ENCODE measurements at regions not wholly inside any gene's neighbourhood (a gene's known extent, or its start where the extent isn't known, plus 50 kb on each side); places are given as distances from the start of the nearest gene placed in this dataset.
"Not testable (repeated sequence)": the region's sequence is repeated elsewhere in the genome, so short reads cannot be mapped to it uniquely, and the experiment has no call there.

DNA sequence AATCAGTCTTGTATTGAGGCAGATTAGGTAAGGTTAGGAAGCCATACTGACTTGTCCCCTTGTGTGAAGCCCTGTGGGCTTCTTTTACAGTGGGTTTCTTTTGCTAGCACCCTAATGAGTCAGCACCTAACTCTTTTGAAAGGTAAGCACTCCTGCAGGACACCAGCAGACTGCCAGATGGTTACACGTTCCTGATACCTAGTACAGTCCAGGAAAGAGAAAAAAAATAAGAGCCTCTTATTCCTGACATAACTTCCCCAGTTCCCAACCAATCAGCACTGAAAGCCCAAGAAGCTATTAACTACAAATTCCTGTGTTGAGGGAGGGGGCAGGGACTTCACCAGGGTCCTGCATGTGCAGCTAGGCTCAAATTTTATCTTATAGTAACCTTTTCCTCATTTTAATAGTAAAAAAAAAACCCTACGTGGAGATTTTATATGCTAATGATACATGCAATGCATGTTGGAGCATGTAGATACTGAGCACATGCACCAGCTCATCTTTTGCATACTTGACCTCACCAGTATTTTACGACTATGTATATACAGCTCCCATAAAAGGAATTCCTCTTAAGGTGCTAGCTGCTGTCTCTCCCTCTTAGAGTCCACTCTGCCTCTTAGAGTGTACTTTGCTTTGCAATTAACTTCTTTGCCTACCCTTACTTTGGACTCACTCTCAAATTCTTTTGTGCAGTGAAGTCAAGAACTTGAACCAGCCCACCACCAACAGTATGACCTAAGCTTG, 84.7 kb upstream of the RORB start:
- no peak overlapping the region for H3K4me3 ChIP-seq (replicated peaks; ENCODE audit: low read depth, low read length)
- no peak for TF ChIP-seq CTCF (IDR thresholded peaks at IDR 0.05; ENCODE audit: low read length, missing control alignments)
- no peak for DNase-seq (ENCODE audit: low read depth)

GRCh38 chr9:74413876-74414275, 83.3 kb upstream of the RORB start:
- no peak for DNase-seq (ENCODE audit: low read depth)
- TF ChIP-seq CTCF (IDR thresholded peaks at IDR 0.05; ENCODE audit: low read length, missing control alignments), result no peak
- no peak overlapping the region for H3K4me3 ChIP-seq (replicated peaks; ENCODE audit: low read depth, low read length)

DNA sequence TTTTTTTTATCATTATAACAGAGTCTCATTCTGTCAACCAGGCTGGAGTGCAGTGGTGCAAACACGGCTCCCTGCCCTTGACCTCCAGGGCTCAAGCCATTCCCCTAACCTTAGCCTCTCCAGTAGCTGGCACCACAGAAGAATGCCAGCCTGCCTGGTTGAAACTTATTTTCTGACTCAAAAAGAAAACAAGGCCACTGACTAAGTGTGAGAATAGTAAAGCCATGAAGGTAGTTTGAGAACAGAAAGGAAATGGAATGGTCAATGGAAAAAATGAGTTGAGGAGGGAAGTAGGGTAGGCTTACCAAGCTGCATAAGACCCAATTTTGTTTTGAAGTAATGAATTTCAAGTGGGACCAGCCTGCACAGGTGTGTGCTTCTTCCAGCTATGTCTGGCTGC, 82.8 kb upstream of the RORB start:
- DNase-seq (ENCODE audit: low read depth), result no peak
- H3K4me3 ChIP-seq (replicated peaks; ENCODE audit: low read depth, low read length), result no peak overlapping the region
- TF ChIP-seq CTCF (IDR thresholded peaks at IDR 0.05; ENCODE audit: low read length, missing control alignments), result no peak

DNA sequence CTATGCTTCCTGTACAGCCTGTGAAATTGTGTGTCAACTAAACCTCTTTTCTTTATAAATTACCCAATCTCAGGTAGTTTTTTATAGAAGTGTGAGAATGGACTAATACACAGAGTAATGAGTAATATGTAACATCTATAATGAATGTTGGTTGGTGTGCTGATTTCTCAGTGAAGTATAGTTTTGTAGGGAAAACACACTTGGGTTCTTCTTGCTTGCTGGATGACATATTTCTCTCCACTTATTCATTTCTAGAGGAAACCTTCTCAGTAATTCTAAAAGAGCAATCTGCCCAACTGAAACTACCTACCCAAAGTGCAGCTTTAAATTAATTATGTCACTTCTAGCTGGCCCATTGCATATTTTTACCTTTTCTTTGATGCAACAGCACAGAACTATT, 81.1 kb upstream of the RORB start:
- TF ChIP-seq CTCF (IDR thresholded peaks at IDR 0.05; ENCODE audit: low read length, missing control alignments), result no peak
- DNase-seq (ENCODE audit: low read depth), result no peak

GRCh38 chr9:74424488-74424887, 72.6 kb upstream of the RORB start:
- not testable (repeated sequence) for H3K4me3 ChIP-seq (replicated peaks; ENCODE audit: low read depth, low read length); DNase-seq (ENCODE audit: low read depth)

More for the DNA sequence above, 81.1 kb upstream of the RORB start:
- no peak overlapping the region for H3K4me3 ChIP-seq (replicated peaks; ENCODE audit: low read depth, low read length)

DNA sequence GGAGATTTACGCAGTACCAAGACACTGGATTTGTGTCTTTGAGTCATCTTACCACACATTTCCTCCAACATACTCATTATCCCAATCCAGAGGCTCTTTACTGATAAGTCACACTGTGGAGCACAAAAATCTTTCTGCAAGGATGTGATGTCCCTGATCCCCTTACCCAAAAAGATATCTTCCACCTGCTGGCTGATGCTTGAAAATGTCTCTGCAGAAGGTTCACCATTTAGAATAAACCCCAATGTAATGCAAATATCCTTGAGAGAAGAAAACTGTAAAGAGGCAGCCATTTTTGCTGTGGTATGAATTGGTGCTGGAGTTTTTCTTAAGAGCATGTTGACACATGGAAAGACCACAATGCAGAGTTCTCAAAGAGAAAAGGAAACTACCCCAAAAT, 65.7 kb upstream of the RORB start:
- no peak for TF ChIP-seq CTCF (IDR thresholded peaks at IDR 0.05; ENCODE audit: low read length, missing control alignments)
- no peak for DNase-seq (ENCODE audit: low read depth)
- H3K4me3 ChIP-seq (replicated peaks; ENCODE audit: low read depth, low read length), result no peak overlapping the region

DNA sequence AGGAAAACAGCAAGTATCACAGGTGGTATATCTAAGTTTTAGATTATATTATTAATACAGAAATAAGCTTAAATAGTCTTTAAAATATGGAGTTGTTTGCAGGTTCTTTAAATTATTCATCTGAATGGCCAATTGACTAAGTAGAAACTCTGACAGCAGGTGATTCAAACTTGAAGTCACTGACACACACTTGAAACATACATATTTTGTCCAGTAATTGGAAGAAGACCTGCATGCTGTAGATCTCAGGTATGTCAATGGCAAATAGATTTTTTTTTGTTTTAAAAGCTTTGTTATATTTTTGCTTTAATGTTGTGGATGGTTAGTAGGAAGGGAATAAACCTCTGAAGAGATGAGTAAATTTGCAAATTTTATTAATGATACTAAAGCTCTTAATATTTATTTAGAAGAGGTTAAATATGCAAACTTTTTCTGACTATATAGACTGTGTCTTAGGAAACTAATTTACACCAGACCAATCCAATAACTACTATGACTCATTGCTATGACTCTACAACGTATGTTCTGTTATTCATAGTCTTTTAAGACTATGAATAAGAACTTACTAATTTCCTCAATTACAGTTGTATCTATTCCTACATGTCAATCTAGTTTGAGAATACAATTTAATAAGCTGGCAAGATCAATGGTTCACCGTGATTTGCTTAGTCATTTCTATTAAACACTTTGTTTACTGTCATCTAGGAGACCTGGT, 53.9 kb upstream of the RORB start:
- TF ChIP-seq CTCF (IDR thresholded peaks at IDR 0.05; ENCODE audit: low read length, missing control alignments), result no peak
- no peak for DNase-seq (ENCODE audit: low read depth)

More for the DNA sequence above, 53.9 kb upstream of the RORB start:
- H3K4me3 ChIP-seq (replicated peaks; ENCODE audit: low read depth, low read length), result no peak overlapping the region

All from fibroblast of pulmonary artery (primary cell).